HG02588 (cell line): ENCODE measurements at regions not wholly inside any gene's neighbourhood (a gene's known extent, or its start where the extent isn't known, plus 50 kb on each side); places are given as distances from the start of the nearest gene placed in this dataset.

Experiments used
- ATAC-seq: cut with Tn5 transposase; IDR thresholded peaks from one replicate; pipeline ENCODE4 v1.9.1; 2021; ENCODE audit warnings: mild to moderate bottlenecking, moderate library complexity; ENCODE audit not compliant: unreplicated experiment

- ATAC-seq = no peak
These were observed 280.4 kb downstream of the DHX15 start for GRCh38 chr4:24303926-24304325.

- no peak for ATAC-seq
These were observed 285.4 kb downstream of the DHX15 start for GRCh38 chr4:24298911-24299310.

DNA sequence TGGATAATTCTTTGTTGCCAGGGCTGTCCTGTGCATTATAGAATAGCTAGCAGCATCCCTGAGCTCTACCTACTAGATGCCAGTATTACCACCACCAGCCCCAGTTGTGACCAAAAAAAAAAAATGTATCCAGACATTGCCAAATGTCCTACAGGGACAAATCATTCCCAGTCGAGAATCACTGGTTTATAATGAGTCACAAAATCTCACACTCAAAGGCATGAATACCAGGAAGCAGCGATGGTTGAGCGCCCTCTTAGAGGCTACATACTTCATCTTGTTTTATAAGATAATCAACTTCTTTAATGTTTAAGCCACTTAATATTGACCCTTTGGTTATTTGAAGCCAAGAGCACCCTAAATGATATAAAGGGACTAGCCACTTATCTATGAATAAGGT lies 297.3 kb downstream of the DHX15 start:
- no peak for ATAC-seq

DNA sequence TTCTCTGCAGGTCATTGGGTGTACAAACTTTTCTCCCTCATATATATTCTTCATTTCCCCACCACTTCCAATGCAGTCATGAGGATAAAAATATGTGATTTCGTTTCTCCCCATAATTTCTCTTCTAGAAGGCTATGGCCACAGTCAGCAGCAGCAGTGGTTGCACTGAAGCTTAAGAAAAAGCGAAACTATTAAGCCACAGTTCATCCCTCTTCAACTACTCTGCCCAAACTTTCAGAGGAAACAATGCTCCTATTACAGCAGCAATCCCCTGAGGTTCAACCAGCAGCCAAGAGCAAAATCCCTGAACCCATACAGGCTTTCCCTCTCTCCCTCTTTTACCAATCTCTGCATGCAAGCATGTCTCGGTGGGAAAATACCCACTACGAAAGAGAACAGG lies 298.6 kb downstream of the DHX15 start:
- no peak for ATAC-seq

DNA sequence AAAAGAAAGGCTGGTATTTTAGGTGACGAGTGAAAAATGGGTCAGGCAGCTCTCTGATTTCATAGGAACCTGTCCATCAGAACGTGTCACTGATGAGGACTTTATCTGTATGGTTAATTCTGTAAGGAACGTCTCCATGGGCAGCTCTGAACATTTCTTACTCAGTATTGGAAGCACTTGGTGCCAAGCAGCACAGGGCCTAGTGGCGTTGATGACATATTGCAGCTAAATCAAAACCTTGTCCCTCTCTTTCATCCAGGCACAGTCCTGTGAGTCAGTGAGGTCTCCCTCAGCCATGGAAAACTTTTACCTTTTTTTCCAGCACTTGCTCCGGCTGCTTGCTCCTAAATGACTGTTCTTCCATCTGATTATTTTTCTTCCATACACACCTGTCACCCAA lies 301.9 kb downstream of the DHX15 start:
- no peak for ATAC-seq

GRCh38 chr4:24279911-24280375 lies 304.4 kb downstream of the DHX15 start:
- ATAC-seq = no peak

DNA sequence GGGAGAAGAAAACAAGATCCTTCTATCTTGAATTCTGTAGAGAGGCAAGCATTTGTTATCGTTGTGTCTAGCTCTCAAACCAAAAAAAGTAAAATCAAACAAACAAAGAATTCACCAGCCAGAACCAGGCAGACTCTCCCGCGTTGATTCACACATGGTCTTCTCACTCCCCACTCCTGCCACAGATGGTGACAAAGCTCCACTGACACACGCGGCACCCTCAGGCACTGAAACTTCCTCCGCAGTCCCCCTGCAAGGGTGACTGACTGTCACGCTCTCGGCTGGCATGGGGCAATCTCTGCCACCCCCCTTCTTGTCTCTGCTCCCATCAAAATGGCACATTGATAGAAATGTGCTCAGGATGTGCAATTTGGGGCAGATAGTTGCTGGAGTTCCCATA lies 304.9 kb downstream of the DHX15 start:
- ATAC-seq = no peak

- no peak for ATAC-seq
These were observed 305.7 kb downstream of the DHX15 start for GRCh38 chr4:24278693-24279092.

DNA sequence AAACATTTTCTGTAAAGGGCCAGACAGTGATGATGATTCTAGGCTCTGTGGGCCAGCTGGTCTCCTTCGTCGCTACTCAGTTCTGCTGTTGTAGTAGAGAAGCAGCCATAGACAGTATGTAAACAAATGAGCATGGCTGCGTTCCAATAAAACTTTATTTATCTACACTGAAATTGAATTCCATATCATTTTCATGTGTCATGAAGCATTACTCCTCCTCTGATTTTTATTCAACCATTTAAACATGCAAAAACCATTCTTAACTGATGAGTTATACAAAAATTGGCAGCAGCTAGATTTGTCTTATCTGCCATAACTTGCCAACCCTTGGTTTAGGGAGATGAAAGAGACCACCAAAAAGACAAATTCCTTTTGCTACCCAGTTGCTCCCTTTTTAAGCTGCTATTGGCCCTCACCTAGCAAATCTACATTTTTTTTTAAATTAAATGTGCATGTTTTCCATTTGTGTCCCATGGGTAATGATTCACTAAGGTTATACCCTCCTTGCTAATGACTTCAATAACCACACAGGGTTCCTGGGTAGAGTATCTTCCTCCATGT lies 309.9 kb downstream of the DHX15 start:
- no peak for ATAC-seq

- no peak for ATAC-seq
These were observed 311.2 kb downstream of the DHX15 start for GRCh38 chr4:24273136-24273535.

DNA sequence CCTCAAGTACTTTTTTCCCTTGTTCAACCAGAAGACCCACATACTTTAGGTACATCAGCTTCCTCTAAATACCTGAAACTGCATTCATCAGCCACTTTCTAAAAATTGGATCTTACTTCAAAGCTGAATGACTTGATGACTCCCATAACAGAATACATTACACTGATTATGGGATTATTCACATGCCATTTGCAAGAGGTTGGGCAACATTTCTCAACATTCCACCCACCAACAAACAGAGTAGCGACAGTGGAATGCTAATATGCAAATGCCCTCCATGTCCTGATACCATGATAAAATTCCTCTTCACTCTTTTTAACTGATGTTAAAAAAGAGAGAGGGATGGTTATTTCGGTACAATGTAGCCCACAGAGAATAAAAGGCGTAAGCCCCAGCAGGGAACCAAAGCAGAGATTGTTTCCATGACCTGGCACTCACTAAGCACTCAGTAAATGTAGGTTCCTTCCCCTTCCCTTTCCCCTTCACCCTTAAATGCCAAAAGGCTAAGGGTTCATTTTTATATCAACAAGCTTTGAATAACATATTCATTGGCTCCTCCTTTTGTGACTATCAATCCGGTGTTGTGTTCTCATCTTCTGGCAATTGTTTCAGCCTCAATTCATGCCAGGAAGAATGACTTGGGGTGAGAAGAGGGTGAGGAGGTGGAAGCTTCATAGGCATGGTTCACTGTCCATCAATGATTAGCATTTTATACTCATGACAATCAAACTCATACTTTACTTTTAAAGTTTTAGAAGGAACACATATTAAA lies 317.2 kb downstream of the DHX15 start:
- ATAC-seq = no peak

- ATAC-seq = no peak
These were observed 318.4 kb downstream of the DHX15 start for GRCh38 chr4:24265989-24266388.

DNA sequence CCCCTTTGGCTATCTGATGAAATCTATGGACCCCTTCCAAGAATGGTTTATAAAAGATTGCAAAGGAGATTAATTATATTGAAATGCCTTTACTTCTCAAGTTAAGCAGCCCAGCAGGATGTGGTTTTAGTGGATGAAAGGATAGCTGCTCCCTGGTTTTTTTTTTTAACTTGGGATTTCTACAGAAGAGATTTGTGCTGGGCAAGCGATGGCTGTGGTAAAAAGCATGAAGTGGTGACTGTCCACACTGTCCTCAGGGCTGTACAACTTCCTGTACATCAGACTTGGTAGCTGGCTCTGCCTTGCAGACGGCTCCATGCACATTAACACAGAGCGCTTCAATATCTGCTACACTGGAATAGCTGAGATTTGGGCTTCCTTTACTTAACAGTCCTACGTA lies 321.7 kb downstream of the DHX15 start:
- ATAC-seq = no peak

GRCh38 chr4:24262084-24262483 lies 322.3 kb downstream of the DHX15 start:
- ATAC-seq = no peak

DNA sequence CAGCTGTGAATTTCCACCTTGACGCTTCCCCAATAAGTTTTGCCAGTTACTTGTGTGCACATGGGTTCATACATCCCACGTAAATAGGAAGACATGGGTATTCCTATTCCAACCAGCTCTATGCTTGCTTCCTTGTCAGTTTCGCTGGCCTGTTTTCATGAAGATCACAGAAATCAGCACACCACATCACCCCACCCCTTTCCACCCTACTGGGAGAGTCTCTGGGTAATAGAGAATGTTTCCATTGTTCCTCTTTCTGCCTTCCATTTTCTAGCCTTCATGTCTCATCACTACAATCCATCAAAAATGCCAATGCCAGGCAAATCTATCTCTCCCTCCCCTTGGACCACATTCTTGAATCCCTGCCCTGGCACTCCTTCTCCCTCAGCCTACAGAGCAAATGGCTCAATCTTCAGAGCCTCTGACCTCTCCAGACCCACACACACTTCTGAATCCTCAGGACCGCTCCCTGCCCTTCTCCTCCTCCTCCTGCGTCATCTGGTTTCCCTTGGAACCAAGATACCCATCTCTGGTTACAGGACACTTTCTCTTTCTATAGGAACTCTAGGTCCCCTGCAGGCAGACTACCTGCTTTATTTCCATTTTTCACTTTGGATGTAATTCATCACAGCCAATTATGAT lies 323.3 kb downstream of the DHX15 start:
- no peak for ATAC-seq

GRCh38 chr4:24260133-24260715 lies 324.1 kb downstream of the DHX15 start:
- no peak for ATAC-seq

GRCh38 chr4:24256547-24256946 lies 327.8 kb downstream of the DHX15 start:
- ATAC-seq = no peak

GRCh38 chr4:24256066-24256465 lies 328.3 kb downstream of the DHX15 start:
- ATAC-seq = no peak

DNA sequence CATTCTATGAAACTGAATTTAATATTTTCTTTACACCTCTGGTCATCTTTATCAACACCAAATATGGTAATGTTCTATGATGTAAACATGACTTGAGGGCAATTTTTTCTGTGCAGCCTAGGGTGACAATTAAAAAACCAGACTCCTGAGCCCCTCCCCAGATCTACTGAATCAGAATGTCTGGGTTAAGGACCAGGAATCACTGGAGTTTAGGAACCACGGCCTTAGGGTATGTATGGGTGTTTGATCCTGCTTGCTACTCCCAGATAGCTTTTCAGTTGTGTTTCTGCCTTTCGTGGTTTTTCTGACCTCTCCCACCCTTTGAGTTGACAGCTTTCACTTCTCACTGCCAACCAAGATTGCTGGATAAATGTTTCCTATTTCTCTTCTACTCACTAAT lies 332.2 kb downstream of the DHX15 start:
- ATAC-seq = no peak

- no peak for ATAC-seq
These were observed 332.8 kb downstream of the DHX15 start for GRCh38 chr4:24251589-24251988.

GRCh38 chr4:24249972-24250371 lies 334.4 kb downstream of the DHX15 start:
- no peak for ATAC-seq
